Erythroblast (primary cell): ENCODE measurements at regions not wholly inside any gene's neighbourhood (a gene's known extent, or its start where the extent isn't known, plus 50 kb on each side); places are given as distances from the start of the nearest gene placed in this dataset.
"Not testable (repeated sequence)": the region's sequence is repeated elsewhere in the genome, so short reads cannot be mapped to it uniquely, and the experiment has no call there.

ENCODE experiments used
- GATA1 ChIP-seq: IDR thresholded peaks from 2 replicates; pipeline ENCODE4 v1.6.1; 2011; ENCODE audit warnings: low read depth, mild to moderate bottlenecking, control low read depth, low read length, moderate library complexity
- POLR2A ChIP-seq: IDR thresholded peaks from 2 replicates; pipeline ENCODE4 v1.6.1; 2011; ENCODE audit warnings: mild to moderate bottlenecking, low read length

- not testable (repeated sequence) for TF ChIP-seq GATA1, POLR2A
These were observed 138.8 kb upstream of the ALKAL2 start for GRCh38 chr2:426696-427095.
